ENCODE measurements at regions not wholly inside any gene's neighbourhood (a gene's known extent, or its start where the extent isn't known, plus 50 kb on each side); places are given as distances from the start of the nearest gene placed in this dataset.

DNA sequence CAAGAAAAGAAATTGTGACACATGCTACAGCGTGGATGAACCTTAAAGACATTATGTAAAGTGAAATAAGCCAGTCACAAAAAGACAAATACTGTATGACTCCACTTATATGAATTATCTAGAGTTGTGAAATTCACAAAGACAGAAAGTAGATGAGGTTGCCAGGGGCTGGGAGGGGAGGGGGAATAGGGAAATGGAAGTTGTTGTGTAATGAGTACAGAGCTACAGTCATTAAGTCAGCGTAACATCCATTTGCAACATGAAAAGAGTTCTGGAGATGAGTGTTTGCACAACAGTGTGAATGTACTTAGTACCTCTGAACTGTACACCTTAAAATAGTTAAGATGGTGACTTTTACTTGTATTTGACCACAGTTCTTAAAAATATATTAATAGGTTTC lies 112.1 kb upstream of the CDK1 start:
- DNase-seq (ENCODE audit: low read depth in 2 of 2), result no peak

GRCh38 chr10:60664859-60665258 lies 113.4 kb upstream of the CDK1 start:
- DNase-seq (ENCODE audit: low read depth in 2 of 2), result no peak

- no peak for DNase-seq (ENCODE audit: low read depth in 2 of 2)
These were observed 114.4 kb upstream of the CDK1 start for GRCh38 chr10:60663850-60664249.

GRCh38 chr10:60662917-60663614 lies 115.2 kb upstream of the CDK1 start:
- no peak for DNase-seq (ENCODE audit: low read depth in 2 of 2)

- DNase-seq (ENCODE audit: low read depth in 2 of 2), result no peak
These were observed 116.6 kb upstream of the CDK1 start for GRCh38 chr10:60661637-60662036.

DNA sequence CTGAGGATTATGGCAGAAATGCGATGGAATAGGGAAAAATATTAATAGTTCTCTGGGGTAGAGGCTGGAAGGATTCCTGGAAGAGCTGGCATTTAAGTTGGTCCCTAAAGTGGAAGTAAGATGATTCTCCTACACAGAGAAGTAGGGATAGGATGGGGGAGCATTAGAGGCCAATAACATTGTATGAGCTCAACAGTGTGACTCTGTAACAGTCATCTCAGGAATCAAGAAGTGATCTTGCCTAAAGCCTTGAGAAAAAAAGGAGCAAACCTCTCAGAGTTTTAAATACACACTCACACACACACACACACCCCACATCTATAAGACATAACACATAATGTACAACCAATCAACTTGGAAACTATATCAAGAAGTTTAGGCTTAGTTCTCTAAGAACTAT lies 117.7 kb upstream of the CDK1 start:
- DNase-seq (ENCODE audit: low read depth in 2 of 2), result no peak

DNA sequence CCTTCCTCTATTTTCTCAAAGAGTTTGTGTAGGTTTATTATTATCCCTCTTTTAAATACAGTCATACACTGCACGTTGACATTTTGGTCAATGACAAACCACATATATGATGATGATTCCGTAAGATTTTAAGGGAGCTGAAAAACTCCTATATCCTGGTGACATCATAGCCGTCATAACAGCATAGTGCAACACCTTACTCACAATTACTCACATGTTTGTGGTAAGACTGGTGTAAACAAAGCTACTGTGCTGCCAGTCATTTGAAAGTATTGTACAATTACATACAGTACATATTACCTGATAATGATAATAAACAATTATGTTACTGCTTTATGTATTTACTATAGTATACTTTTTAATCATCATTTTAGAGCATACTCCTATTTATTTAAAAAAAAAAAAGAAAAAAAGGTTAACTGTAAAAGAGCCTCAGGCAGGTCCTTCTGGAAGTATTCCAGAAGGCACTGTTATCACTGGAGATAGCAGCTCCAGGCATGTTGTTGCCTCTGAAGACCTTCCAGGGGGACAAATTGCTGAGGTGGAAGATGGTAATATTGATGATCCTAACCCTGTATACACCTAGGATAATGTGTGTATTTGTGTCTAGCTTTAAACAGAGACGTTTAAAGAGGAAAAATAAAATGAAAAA lies 123.3 kb upstream of the CDK1 start:
- DNase-seq (ENCODE audit: low read depth in 2 of 2), result no peak

GRCh38 chr10:60652628-60653027 lies 125.7 kb upstream of the CDK1 start:
- DNase-seq (ENCODE audit: low read depth in 2 of 2), result no peak

GRCh38 chr10:60650378-60650800 lies 127.9 kb upstream of the CDK1 start:
- DNase-seq (ENCODE audit: low read depth in 2 of 2), result no peak

DNA sequence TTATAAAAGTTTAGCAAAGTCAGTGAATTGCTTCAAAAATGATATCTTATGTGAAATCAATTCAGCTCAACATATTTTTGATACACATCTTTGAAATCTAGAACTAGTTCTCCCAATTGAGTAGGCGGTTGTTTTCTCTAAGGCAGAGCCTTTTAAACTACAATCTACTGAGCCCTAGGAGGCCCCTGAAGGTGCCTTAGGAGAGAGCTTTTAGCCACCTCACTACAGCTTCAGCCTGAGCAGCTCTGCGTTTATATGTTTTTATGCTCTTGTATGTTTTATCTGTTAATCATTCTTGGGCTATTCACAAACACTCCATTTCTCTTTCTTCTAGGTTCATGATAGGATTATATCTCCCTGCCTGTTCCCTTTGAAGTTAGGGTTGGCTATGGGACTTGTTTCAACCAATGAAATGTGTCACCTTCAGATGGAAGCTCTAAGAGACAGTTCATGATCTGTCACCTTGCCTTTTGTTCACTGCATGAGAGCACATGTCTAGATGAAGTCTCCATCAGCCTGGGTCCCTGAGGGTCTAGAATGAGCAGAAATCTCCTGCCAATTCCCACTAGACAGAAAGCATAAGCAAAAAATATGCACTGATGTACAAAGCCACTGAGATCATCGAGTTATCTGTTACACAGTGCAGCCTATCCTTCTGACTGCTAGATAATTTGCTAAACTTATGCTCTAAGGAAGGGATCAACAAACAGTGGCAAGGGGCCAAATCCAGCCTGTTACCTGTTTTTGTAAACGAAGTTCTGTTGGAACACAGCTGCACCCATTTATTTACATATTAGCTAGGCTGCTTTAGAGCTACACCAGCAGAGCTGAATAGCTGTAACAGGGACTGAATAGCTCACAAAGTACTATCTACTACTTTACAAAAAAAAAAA lies 128.5 kb upstream of the CDK1 start:
- DNase-seq (ENCODE audit: low read depth in 2 of 2), result no peak

DNA sequence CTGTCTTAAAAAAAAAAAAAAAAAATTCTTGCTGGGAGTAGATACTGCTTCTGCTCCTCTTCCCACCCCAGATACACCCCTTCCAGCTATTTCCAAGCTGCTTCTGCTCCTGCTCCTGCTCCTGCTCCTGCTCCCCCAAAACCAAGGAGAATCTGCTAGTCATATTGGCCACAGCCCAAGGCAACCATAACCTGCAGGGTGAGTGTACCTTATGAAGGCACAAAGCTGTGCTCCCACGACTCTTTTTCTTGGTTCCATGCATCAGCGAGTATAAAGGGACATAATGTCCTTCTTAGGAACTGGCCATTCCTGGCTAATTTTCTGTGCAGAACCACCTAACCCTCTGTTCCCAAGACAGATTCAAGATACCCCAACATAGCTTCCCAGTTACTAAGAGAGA lies 129.5 kb upstream of the CDK1 start:
- no peak for DNase-seq (ENCODE audit: low read depth in 2 of 2)

- no peak for DNase-seq (ENCODE audit: low read depth in 2 of 2)
These were observed 131.1 kb upstream of the CDK1 start for GRCh38 chr10:60646966-60647796.

GRCh38 chr10:60645980-60646379 lies 132.3 kb upstream of the CDK1 start:
- no peak for DNase-seq (ENCODE audit: low read depth in 2 of 2)

GRCh38 chr10:60644436-60645130 lies 133.7 kb upstream of the CDK1 start:
- no peak for DNase-seq (ENCODE audit: low read depth in 2 of 2)

GRCh38 chr10:60643874-60644273 lies 134.4 kb upstream of the CDK1 start:
- no peak for DNase-seq (ENCODE audit: low read depth in 2 of 2)

DNA sequence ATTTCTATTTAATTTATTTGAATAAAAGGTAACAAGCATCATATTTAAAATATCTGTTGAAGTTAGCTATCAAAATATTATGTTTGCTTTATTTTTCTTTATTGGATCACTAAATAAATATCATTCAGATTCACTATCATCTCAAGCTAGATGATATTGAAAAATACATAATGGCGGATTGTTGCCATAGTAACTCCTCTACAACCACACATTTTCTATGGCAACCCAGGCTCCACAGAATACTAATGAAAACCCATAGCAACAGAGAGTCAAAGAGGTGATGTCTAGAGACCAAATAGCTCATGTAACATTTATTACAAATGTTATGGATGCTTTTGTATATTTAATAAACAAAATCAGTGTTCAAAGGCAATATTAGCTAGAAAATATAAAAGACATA lies 148.9 kb upstream of the CDK1 start:
- DNase-seq (ENCODE audit: low read depth in 2 of 2), result no peak

DNA sequence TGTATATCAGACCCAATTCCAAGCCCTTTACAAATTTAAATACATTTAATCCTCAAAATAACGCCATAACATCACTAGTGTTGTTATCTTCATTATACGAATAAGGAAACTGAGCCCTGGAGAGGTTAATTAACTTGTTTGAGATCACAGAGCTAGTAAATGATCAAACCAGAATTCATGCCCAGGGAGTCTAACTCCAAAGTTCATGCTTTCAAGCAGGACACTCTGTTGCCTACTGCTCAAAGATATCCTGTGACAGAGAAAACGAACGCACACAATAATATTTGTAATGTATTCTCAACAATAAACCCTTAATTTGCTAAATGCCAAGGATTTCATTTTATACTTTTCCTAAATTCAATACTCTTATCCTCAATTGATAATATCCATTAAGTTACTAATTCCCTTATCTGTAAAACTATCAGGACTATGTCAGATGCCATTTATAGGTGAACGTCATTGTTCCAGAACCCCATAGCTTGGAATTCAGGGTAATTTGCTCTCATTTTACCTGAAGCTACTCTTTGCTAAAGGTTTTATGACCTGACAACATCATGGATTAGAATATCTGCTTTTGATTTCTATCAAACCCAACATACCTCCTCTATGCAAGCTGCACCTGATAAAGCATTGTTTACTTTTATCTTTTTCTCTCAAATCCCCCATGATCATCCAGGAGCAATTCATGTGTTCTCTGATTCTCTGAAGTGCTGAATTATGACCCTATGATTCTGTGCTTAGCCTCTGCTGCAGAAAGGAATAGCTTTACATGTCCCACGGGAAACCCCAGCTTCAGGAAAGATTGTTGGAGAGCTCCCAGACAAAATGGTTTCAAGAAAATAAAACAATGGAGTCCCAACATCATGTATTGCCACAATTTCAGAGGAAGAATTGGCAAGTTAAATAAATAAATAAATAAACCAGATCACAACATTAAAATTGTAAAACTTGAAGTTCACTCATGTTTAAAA lies 150.2 kb upstream of the CDK1 start:
- DNase-seq (ENCODE audit: low read depth in 2 of 2), result no peak

GRCh38 chr10:60626037-60626436 lies 152.2 kb upstream of the CDK1 start:
- no peak for DNase-seq (ENCODE audit: low read depth in 2 of 2)

GRCh38 chr10:60623627-60624026 lies 154.7 kb upstream of the CDK1 start:
- no peak for DNase-seq (ENCODE audit: low read depth in 2 of 2)

- DNase-seq (ENCODE audit: low read depth in 2 of 2), result no peak
These were observed 157.3 kb upstream of the CDK1 start for GRCh38 chr10:60621018-60621417.

Data from stimulated activated CD8-positive, alpha-beta memory T cell treated with anti-CD3 and anti-CD28 coated beads, Interleukin-7, amount 100 ng/mL, for 4 hours (primary cell).